GM18502 (cell line): ENCODE measurements at regions not wholly inside any gene's neighbourhood (a gene's known extent, or its start where the extent isn't known, plus 50 kb on each side); places are given as distances from the start of the nearest gene placed in this dataset.

Source experiments
- ATAC-seq: cut with Tn5 transposase; IDR thresholded peaks from one replicate; pipeline ENCODE4 v1.9.1; 2021; ENCODE audit warnings: mild to moderate bottlenecking; ENCODE audit not compliant: unreplicated experiment, poor library complexity

DNA sequence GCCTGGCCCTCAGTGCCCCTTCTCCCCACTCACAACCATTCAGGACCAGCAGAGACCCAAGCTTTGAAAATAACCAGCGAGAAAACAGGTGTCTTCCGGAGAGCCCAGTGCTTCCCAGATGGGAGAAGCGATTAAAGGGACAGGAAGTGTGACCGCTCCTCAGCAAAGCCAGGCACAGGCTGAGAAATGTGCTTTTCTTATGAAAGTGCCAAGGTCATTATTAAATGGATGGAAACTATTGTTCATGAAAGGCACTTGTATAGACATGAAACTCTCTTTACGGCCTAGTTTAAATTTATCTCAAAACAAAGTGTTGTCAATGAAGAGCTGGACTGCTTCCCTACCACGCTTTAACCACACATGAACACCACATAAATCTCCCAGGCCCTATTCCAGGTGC lies 210.4 kb downstream of the SPTSSA start:
- no peak for ATAC-seq

DNA sequence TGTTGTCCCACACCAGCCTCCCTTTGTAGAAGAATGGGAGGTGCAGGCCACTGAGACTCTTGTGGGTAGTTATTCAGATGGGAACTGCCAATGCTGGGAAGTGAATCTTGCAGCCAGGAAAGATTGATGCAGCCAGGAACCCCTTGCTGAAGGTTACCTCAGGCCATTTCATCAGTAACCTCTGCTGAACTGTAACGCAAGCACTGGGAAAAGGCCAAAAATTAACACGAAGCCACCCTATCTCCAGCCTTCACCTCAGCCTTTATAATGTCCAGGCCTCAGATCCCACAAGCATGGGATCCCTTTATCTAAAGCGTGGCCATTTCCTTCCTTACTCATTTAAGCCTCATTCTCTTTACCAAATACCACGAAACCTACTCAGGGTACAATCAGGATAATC lies 211.1 kb downstream of the SPTSSA start:
- ATAC-seq, result no peak

DNA sequence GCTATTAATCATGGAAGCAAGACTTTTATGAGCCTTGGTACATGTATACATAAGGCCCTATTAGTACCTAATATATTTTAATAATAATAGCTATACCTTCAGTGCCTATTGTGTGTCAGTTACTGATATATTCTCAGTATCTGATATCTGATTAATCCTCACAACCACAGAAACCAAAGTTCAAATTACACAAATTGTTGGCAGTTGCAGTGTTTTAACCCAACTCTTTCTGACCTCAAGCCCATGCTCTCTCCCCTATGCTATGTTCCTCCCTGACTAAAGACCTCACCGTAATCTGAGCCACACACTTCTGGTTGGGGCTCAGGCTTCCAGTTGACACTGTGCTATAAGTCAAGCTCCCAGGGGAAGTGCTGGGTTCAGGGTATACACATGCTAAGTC lies 214.4 kb downstream of the SPTSSA start:
- no peak for ATAC-seq

DNA sequence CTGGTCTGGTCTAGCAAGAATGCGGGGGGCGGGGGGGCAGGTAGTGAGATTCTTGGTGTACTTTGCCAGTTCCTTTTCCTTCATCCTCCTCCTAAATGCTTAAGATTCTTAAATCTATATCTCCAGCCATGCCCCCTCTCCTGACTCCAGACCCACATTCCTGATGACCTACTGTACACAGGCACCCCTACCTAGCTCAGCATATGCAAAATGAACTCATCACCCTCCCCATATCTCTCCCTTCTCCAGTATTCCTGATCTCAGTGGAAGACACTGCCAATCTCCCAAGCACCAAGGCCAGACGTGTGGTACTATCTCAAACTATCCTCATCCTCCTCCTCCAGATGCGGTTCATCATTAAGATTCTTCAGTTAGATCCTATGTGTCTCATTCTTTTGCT lies 215.8 kb downstream of the SPTSSA start:
- ATAC-seq, result no peak

DNA sequence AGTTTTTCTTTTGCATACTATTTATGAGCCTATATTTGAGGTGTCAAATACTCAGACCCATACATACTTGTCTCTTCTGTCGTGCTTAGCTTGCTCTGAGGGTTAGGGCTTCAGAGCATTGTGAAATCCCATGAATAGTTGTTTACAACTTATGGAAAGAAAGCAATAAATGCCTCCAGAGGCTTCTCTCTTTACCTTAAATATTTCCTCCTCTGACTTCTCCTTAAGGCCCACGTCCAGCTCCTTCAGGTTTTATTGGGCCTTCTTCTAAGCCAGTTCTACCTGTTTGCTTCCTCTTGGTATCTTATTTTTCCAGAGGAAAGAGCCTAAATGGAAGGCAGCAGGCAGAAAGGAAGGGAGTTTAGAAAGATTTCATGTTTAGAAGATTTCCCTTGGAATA lies 218.6 kb downstream of the SPTSSA start:
- ATAC-seq, result no peak

DNA sequence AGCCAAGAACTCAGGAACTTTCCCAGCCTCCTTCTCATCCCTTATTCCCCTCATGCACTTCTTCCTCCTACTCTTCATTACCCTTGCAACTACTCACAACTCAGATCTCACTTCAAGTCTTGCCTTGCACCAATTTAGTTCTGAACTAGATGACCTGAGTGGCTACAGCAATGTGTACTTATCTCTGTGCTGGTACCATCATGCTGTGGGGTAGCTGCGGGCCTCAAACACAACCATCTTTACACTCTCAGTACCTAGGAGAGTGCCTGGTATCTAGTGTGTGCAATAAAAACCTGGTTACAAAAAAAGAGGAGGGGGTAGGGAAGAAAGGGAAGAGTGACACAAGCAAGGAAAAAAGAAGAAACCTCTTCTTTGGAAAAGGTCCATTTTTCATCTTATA lies 219.0 kb downstream of the SPTSSA start:
- no peak for ATAC-seq

DNA sequence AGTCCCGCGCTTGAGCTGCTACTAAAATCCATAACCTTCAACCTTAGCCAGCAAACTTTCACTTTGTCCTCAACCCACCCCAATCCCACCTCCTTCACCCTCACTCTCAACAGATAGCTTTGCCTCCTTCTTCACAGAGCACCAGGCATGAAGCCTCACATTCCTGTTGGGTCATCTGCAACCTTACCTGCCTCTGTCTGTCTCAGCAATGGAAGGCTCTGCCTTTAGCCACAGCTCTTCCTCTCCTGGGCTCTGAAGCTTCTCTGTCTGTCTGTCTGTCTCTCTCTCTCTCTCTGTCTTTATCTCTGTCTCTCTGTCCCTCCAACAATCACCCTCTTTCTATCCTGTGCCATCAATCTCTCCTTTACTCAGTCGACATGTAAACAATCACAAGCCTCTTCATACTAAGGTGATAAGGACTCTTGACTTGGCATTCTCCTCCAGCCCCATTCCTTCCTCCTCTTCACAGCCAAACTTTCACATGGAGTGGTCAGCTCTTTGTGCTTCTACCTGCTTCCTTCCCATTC lies 220.8 kb downstream of the SPTSSA start:
- ATAC-seq, result no peak

DNA sequence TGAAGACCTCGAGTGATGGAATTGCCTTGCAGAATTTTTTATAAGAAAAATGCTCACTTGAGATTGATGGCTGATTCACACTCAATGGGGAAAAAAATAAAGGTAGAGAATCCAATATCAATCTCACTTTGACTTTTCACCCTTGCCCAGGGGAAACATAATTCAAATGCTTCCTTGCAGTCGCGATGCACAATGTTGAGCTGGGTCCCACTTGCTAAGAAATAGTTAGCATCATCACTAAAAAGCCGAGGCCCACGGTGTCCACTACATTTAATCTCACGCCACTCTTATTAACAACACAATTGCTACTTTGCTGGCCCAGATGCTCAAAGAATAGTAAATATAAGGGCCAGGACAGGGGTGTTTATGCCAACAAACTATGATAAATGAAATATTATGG lies 223.4 kb downstream of the SPTSSA start:
- ATAC-seq, result no peak

DNA sequence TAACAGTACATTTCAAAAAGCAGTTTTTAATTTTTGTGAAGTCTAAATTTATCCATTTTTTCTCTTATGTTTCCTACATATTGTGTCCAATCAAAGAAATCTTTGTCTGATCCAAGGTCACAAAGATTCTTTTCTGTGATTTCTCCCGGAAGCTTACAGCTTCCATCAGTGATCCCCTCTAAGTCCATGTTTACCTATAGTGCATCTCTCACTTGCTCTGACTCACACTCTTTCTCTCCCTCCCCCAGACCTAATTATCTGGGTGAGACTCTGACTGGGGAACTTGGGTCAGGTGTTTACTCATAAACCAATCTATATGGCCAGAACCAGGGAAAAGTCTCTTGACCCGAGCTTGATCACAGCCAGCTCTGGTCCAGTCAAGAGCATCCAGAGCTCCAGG lies 224.4 kb downstream of the SPTSSA start:
- no peak for ATAC-seq

DNA sequence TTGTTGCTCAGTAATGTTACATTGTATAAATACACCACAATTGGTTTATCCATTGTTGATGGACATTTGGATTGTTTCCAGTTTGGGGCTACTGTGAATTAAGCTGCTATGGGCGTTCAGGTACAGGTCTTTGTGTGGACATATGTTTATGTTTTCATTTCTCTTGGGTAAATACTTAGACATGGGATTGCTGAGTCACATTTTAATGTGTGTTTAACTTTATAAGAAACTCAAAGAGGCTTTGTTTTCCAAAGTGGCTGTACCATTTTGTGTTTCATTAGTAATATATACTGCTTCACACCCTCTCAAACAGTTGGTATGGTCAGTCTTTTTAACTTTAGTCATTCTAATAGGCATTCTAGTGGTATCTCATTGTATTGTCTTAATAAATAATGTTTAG lies 225.0 kb downstream of the SPTSSA start:
- no peak for ATAC-seq

DNA sequence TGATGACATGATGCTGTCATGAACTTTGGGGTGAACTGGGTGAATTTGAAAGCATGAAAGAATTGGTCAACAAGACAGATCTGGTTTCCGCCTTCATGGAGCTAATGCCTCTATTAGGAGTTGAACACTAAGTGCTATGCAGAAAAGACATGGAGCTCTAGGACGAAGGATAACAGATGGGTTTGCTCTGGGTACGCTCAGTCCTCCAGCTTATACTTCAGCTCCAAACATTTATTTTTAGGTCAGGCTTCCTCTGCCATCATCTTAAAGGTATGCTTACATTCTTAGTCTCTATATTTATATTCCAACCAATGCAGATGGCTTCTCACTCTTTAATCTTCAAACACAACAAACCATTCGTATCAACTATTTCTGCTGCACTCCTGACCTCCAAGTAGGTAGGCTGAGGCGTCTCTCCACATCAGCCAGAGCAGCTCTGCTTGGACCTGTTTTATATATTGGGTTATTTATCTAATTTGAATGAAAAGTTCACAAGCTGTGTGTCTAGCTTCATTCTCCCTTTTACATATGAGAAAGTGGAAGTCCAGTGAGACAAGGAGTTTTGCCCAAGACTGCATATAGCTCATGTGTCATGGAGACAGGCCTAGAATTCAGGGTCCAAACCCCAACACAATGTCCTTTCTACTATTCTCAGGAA lies 226.3 kb downstream of the SPTSSA start:
- no peak for ATAC-seq

DNA sequence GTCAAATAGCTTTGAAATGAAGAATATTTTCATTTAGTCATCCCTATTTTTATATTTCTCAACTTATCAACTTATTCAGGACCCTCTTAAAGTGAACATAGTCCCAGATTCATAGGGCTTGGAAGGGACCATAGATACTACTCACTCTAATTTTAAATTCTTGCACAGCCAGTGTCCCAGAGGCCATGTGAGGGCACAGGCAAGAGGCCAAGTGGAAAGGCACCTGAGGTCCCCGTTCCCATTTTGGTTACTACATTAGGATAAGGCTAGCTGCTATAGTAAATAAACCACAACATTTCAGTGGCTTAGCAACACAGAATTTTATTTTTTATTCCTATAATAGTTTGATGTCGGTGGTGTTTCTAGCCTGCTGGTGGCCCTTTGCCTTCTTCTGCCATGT lies 227.8 kb downstream of the SPTSSA start:
- ATAC-seq, result no peak

DNA sequence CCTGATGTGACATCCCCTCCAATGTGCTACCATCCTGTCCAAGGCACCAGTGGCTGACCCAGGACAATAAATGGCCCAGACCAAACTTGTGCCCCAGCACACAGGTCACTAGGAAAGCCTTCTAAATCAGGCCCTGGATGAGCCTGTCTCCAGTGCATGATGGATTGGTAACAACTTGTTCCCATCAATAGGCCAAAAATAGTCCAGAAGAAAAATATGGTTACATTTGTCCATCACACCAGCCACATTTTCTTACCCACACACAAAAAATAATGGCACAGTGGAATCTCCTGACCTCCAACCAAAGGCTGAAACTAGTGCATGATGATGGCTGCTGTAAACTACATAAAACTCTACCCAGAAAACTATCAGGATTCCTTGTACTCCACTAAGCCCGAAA lies 228.4 kb downstream of the SPTSSA start:
- ATAC-seq, result no peak

DNA sequence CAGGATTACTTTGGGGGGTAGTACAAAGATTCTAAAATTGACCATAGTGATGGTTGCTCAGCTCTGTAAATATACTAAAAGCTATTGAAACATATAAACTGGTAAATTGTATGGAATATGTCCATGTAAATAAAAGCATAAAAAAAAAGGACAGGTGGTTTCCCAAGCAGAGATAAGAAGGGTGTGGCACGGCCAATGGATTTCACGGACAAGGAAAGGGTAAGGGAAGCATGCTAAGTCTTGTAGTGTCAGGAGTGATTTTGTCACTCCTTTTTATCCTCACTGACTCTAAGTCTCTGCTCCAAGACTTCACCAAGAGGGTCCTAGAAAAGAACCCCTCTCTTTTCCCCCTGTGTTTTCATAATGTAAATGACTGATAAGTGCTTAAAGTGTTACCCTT lies 229.2 kb downstream of the SPTSSA start:
- ATAC-seq, result no peak

DNA sequence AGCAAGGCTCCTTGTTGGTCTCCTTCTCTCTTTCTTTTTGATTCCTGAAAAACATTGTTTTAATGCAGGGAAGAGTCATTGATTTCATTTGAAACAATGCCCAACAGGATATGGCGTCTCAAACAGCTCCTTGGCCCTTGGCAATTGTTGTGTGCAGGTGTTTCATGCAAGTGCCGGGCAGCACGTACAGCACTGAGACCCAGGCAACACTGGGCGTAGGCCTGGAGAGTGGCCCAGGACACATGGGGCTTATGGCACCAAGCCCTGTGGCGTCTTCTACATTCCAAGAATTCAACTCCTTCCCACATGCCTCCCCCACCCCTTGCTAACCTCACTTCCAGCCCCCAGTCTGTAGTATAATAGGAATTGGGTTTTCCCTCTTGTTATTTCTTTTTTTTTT lies 230.4 kb downstream of the SPTSSA start:
- no peak for ATAC-seq

DNA sequence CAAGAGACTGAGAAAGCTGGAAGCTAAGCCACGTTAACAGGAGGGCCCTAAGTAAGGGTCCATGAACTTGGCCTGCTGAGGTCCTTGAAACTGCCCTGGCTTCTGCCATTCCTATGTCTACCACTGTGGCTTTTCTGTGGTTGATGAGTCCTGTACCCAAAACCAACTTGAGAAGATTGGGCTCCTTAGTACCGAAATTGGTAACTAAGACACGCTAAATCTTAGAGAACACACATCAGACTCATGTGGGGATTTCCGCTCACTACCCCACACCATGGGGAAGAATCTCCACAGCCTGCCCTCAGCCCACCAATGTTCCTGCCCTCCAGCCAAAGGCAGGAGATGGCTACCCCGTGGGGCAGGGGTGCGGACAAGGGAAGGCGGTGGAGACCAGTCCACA lies 232.9 kb downstream of the SPTSSA start:
- no peak for ATAC-seq

DNA sequence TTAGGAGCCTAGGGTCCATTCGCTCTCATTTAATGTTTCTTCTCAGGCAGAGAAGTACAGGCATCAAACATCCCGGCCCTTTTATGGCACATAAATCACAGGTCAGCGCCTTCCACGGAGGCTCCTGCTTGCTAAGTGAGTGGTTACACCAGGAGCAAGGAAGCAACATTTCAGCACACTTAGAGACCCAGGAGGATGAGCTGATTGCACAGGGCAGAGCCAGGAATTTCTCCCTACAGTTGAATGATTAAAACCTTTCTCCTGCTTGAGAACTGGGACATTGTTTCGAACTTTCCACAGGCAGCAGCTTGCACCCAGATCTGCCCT lies 233.4 kb downstream of the SPTSSA start:
- ATAC-seq, result no peak

DNA sequence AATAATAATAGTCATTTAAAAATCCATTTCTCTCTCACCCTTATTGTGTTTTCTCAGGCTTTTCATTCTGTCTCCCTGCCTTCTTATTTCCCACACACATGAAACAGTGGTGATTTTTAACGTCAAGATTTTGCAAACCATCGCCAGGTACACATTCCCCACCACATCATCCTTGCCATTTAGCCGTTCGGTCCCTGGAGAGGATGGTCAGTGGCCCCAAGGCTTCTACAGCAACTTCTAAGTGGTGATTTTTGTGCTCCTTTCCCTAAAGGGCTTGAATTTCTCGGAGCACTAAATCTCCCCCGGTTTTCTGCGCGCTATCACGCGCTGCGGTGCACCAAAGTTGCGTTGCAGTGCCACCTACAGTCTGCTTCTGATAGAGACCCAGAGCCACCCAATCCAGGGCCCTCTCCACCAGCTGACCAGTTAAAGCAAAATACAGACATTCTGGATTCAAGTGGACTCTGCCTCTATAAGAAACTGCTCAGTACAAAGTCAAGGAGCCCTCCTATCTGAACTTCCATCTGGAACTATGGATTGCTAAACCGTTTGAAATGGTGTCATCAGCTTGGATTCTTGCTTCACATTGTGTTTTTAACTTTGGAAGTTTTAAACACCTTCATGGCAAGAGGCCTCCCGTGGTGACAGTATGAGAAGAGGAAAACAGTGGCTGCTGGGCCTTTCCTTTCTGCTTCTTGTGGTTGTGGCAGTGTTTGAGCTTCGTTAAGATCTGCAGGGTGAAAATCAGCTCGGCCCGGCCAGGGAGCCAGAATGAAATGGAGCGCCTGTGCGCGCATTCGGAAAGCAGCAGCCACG lies 234.0 kb downstream of the SPTSSA start:
- ATAC-seq, result peak; percentile 92

DNA sequence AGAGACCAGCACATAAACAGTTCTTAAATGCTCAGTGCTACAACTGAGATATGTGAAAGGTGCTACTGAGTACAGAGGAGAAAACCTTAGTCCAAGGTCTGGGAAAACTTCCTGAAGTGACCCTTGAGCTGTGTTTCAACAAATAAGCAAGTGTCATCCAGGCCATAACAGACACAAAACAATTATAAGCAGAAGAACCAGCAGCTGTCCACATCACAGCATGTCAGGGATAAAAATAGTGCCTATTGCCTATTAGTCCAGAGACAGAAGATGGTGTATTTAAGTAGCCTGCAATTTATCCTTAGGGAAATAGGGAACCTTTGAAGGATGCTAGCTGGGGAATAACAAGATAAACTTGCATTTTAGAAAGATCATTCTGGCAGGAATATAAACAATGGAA lies 237.8 kb downstream of the SPTSSA start:
- ATAC-seq, result no peak

DNA sequence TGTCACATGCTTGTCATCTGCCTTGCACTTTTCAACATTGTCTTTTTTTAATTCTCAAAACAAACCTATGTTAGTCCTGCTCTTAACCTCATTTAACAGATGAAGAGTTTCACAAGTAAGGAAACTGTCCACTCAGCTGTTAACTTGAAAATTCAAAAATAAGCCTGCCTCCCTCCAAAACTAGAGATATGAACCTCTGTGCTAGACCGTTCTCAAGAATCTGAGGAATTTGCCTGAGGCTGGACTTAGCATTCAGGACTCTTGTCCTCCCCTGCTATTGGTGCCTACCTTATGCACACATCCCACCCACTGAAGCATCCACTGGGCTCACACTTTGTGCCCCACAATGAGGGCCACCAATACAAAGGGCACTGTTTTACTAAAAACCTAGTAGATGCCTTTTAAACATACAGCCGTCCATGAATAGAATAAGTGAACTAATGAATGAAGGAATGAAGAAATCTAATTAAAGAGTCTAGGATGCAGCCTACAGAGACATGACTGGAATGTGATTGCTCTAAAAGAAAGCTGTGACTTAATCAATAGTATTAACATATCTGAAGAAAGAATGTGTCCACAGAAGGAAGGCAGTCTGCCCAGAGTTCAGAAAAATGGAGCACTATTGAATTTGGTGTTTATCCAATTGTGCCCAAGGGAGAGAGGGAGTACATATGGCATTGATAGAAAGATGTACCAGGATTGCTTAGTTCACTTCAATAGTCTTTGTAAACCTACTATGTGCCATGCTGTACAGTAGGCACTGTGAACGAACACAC lies 238.5 kb downstream of the SPTSSA start:
- ATAC-seq, result no peak

DNA sequence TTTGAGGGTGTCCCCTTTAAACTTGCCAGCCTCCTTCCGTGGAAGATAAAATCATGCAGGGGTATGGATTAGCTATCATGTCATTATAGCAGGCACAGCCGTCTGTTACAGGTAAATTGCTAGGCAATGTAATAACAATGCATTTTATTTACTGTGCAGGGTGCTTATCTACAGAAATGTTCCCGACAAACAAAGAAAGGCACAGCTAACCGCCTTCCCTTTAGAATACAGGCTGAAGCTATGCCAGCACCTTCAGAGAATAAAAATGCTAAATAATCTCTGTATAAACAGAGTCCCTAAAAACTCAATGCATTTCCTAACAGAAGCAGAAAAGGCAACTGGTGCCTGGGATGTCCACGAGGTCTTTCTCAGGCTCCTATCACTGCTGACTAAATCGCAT lies 239.2 kb downstream of the SPTSSA start:
- no peak for ATAC-seq
